Testis (tissue), 2 donors: ENCODE measurements at regions not wholly inside any gene's neighbourhood (a gene's known extent, or its start where the extent isn't known, plus 50 kb on each side); places are given as distances from the start of the nearest gene placed in this dataset.

Experiments
- CTCF ChIP-seq, 3 experiments: fragments of 450-650 bp in 2 of 3; fragments of 200-600 bp in 1 of 3; sonication (generic) in 1 of 3; IDR thresholded peaks; one replicate each; pipeline ENCODE4 v1.5.1; 2016 to 2019; ENCODE audit warnings: antibody characterized with exemption in 3 of 3, mild to moderate bottlenecking in 2 of 3, moderate library complexity in 1 of 3
- POLR2A ChIP-seq: fragments of 450-650 bp; IDR thresholded peaks from one replicate; pipeline ENCODE4 v1.6.1; 2017; ENCODE audit warnings: antibody characterized with exemption, mild to moderate bottlenecking, moderate library complexity

- TF ChIP-seq CTCF (IDR thresholded peaks at IDR 0.05) (no peak), POLR2A (no peak)
Measured at GRCh38 chr4:66095065-66095464, 424.8 kb upstream of the EPHA5 start.
